GM19395 (cell line): ENCODE measurements at regions not wholly inside any gene's neighbourhood (a gene's known extent, or its start where the extent isn't known, plus 50 kb on each side); places are given as distances from the start of the nearest gene placed in this dataset.

Source experiments
- ATAC-seq: cut with Tn5 transposase; IDR thresholded peaks from one replicate; pipeline ENCODE4 v1.9.1; 2021; ENCODE audit warnings: mild to moderate bottlenecking, moderate library complexity; ENCODE audit not compliant: unreplicated experiment

GRCh38 chrX:9339603-9340491 is 125.0 kb upstream of the TBL1X start:
- no peak for ATAC-seq

- peak; percentile 38 for ATAC-seq
Measured at GRCh38 chrX:9340598-9341290, 124.1 kb upstream of the TBL1X start.

DNA sequence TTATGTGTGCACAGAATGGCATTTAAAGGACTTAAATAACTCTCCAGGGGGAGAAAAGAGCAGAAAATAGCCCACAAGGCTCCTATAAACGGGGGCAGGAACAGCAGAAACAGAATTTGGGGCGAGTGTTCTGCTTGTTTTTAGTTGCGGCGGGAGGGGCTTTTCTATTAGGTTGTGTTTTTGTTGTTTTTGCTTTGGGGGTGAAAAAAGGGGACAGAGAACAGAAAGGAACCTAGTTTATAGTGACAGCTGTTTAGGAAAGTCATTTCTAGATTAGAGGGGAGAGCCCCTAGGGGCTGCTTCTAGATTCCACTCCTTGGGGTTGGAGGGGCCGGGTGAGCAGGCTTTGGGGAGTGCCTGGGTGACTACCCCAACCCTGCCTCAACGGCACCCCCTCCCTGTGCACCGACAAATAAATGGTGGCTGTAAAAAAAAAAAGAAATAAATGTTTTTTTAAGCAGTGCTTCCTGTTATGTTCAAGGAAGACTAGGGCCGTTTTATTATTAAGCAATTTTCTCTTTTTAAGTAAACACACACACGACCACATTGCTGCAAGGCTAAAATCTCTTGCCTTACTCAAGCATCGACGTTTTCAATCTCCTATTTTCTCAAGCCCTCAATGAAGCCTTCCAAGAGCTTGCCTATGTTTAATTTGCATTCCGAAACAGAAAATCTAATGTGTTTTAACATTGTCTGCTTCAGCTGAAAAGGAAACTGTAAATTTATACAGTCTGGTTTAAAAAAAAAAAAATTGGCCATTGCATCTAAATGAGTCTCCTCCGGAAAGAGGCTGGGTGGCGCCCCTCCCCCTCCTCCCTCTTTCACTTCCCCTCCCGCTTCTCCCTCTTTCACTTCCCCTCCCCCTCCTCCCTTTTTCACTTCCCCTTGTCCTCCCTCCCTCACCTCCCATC is 123.3 kb upstream of the TBL1X start:
- peak; percentile 87 for ATAC-seq

GRCh38 chrX:9342561-9343051 is 122.3 kb upstream of the TBL1X start:
- ATAC-seq, result no peak

GRCh38 chrX:9343971-9344370 is 120.9 kb upstream of the TBL1X start:
- ATAC-seq, result no peak

DNA sequence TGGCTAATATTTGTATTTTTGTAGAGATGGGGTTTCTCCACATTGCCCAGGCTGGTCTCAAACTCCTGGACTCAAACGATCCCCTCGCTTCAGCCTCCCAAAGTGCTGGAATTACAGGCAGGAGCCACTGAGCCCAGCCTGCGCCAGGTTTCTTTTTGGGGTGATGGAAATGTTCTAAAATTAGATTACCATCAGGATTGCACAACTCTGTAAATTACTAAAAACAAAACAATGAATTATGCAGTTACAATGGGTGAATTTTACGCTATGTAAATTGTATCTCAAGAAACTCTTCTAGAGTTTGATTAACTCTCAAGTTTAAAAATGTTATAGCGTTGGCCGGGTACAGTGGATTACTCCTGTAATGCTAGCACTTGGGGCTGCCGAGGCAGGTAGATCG is 118.9 kb upstream of the TBL1X start:
- no peak for ATAC-seq

GRCh38 chrX:9349572-9350494 is 115.0 kb upstream of the TBL1X start:
- ATAC-seq, result no peak

DNA sequence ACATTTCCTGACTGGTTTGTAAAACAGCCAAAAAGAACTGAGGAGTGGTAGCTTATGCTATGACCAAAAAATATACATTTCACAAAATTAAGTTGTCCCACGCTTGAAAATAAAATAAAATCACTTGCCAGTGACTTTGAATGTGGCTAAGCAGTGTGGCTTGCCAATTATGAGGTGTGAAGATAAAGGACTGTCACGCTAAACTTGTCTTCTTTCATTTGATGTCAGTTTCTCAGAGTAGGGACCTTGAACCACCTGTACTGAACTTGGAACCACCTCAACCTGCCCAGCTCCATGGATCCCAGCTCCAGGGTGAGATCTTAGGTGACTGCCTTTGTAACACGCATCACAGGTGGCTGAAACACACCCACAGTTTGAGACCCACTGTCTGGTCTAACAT is 113.7 kb upstream of the TBL1X start:
- no peak for ATAC-seq

GRCh38 chrX:9352243-9352642 is 112.6 kb upstream of the TBL1X start:
- ATAC-seq, result peak; percentile 76

DNA sequence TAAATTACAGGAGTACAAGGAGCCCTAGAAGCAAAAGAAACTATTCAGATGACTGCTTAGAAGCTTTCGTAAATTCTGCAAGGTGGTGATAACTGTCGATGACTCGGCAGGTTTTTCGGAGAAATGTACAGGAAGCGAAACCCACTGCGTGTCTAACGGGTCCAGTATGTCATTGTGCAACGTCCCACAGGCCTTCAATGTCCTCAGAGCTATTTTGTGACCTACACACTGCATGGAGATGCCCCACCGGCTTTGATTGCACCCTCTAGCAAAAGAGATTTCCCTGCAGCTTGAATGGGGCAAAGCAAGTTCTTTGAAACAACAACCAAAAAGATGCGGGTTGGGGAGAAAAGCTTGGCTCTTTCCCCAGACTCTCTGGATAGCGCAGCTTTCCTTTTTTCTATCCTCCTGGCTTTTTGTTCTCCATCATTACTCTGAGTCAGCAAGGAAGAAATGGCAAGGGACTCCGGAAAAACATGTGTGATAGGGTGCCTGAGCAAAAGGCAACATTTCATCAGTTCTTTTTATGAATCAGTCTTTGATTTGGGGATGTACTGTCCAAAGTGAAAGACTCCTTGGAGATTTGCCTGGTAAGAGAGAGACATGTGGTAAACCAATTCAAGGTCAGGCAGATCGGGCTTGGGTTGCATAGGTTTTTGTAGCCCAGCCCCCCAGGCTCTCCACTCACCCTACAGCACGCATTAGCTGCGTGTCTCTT is 112.0 kb upstream of the TBL1X start:
- peak; percentile 79 for ATAC-seq

DNA sequence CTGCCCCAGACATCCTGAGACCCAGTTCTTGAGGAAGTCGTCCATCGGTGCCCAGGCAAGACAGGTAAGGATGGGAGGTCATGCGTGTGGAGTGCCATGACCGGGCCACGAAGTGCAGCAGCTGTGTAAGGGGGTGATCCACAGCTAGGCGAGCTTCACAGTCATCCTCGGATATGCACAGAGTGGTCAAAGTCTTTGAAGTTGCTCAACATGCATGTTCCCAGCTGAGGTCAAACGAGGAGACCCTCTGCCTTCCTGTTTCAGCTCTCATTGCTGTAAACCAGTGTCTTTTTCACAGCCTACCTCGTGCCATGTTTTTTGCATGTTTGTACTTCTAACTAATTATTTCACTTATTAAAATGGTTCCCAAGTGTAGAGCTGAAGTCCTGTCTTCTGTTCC is 109.9 kb upstream of the TBL1X start:
- ATAC-seq, result no peak

DNA sequence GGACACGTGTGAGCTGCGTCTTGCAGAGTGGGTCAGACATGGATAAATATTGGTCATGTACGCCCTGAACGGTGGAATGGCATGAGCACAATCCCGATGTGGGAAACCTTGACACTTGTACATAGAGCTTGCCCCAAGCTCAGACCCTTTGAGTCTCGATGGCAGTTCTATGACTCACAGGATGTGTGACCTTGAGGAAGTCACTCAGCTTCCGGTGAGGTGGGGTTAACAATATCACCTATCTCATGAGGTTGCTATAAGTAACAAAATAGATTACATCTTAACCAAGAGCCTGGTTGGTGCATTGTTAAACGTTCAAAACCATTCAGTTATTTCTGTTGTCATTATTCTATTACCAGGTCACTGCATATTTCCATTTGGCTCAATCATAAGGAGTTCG is 109.1 kb upstream of the TBL1X start:
- no peak for ATAC-seq

GRCh38 chrX:9356846-9357245 is 108.0 kb upstream of the TBL1X start:
- ATAC-seq, result no peak

- ATAC-seq, result no peak
Measured at GRCh38 chrX:9357518-9358114, 107.2 kb upstream of the TBL1X start.

DNA sequence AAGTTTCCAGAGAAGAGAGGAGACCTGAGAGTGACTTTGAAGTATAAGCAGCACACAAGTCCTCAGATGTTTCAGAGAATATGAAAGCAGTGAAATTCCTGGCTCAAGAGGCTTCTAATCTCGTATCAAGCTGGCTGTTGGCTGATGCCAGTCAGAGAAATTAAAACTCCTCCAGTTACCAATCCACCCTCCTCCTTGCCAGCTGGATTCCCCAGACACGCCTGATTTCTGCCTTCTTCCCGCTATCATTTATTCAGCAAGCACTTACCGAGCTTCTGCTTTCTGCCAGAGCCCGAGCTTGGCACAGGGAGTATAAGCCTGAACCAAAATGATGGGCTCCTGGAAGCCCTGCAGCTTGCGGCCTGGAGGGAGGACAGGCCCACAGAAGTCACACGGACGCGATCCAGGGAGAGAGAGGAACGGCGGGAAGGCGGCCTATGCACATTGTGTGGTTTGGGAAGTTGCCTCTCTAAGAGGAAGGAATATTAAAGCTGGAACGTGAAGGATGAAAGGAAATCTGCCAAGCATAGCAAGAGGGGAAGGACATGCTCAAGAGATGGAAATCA is 102.4 kb upstream of the TBL1X start:
- ATAC-seq, result no peak

- ATAC-seq, result no peak
Measured at GRCh38 chrX:9367421-9367820, 97.4 kb upstream of the TBL1X start.

GRCh38 chrX:9368262-9368661 is 96.6 kb upstream of the TBL1X start:
- ATAC-seq, result no peak

DNA sequence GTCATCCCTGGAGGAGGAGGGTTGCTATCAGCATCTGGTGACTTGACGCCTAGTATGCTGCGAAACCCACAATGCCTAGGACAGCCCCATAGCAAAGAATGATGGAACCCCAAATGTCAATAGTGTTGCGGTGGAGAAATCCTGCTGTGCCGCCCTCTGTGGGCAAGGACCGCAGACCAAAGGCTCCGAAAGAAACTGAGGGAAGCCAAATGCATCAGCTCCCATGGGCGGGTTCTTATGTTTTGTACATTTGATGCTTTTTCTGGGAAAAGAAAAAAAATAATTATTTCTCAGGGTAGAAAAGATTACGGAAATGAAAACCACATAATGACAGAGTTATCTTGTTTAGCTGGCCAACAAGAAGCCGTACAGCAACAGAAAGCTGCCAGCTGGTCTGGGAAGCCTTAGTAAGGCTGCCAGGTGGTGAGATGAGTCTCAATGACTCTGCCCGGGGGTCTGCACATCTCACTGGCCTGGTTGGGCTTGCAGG is 95.0 kb upstream of the TBL1X start:
- ATAC-seq, result no peak
